SK-N-SH treated with all-trans-retinoic acid at 6 μM for 48 hours (cell line): ENCODE measurements at regions not wholly inside any gene's neighbourhood (a gene's known extent, or its start where the extent isn't known, plus 50 kb on each side); places are given as distances from the start of the nearest gene placed in this dataset.

ENCODE experiments used
- BACH2 ChIP-seq: fragments of 250-450 bp; sonication (Bioruptor Pico); IDR thresholded peaks from 2 replicates; pipeline ENCODE4 v1.9.0; 2021; ENCODE audit warnings: mild to moderate bottlenecking, borderline replicate concordance
- CSDC2 ChIP-seq: fragments of 250-450 bp; sonication (Bioruptor Pico); IDR thresholded peaks from 2 replicates; pipeline ENCODE4 v1.5.0; 2020; ENCODE audit warnings: mild to moderate bottlenecking, moderate library complexity
- GLIS3 ChIP-seq: fragments of 250-450 bp; sonication (Bioruptor Pico); IDR thresholded peaks from 2 replicates; pipeline ENCODE4 v1.5.0; 2020; ENCODE audit warnings: mild to moderate bottlenecking, moderate library complexity
- SNAI2 ChIP-seq: fragments of 250-450 bp; sonication (Bioruptor Pico); IDR thresholded peaks from 2 replicates; pipeline ENCODE4 v1.5.0; 2020; ENCODE audit warnings: mild to moderate bottlenecking, moderate library complexity
- TCF4 ChIP-seq: fragments of 250-450 bp; sonication (Bioruptor Pico); IDR thresholded peaks from 2 replicates; pipeline ENCODE4 v1.8.0; 2021; ENCODE audit warnings: mild to moderate bottlenecking, moderate library complexity, borderline replicate concordance
- ZFP30 ChIP-seq: fragments of 450-650 bp; formaldehyde crosslinking; IDR thresholded peaks from 2 replicates; pipeline ENCODE4 v1.5.0; 2022; ENCODE audit warnings: mild to moderate bottlenecking, moderate library complexity
- TF ChIP-seq, protein P1 (sequence below): fragments of 250-450 bp; sonication (Bioruptor Pico); IDR thresholded peaks from 2 replicates; pipeline ENCODE4 v1.5.0; 2020; ENCODE audit warnings: mild to moderate bottlenecking, moderate library complexity
- TF ChIP-seq, protein P2 (sequence below): fragments of 250-450 bp; sonication (Bioruptor Pico); IDR thresholded peaks from 2 replicates; pipeline ENCODE4 v1.8.0; 2020; ENCODE audit warnings: mild to moderate bottlenecking, moderate library complexity, borderline replicate concordance
- TF ChIP-seq, protein P3 (sequence below): fragments of 250-450 bp; sonication (Bioruptor Pico); IDR thresholded peaks from 2 replicates; pipeline ENCODE4 v1.5.1; 2020; ENCODE audit warnings: low read depth, mild to moderate bottlenecking, moderate library complexity

DNA sequence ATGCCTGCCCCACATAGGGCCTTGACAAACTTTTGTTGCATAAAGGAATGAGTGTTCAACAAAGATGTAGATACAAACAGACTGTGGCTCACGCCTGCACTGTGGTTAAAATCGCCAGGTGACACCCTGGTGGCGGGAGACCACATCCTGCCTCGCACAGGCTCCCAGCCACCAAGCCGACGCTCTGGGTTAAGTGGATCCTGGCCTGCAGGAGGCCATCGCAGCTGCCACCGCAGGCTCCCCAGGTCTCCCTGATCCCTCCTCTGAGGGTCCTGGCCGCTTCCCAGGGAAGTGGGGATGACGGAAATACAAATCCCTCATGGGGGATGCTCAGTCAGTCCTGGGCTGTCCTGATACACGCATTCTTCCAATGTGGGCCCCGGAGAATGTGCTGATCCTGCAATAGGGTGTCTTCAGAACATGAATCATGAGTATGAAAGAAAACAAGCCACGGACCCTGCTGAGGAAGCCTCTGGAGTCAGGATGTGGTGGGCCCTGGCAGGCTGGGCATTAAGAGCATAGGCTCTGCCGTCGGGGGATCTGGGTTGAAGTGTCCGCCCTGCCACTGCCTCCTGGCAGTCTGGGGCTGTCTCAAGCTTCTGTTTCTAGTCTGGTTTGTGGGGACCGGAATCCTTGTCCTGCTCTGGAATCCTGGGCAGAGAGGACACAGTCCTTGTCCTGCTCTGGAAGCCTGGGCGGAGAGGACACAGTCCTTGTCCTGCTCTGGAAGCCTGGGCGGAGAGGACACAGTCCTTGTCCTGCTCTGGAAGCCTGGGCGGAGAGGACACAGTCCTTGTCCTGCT lies 53.5 kb upstream of the BEGAIN start:
- TF ChIP-seq BACH2 (CRISPR knock-in tag): no peak
- no peak for TF ChIP-seq TCF4
- no peak for TF ChIP-seq SNAI2
- no peak for TF ChIP-seq ZFP30 (CRISPR knock-in tag)
- TF ChIP-seq, protein P1, sequence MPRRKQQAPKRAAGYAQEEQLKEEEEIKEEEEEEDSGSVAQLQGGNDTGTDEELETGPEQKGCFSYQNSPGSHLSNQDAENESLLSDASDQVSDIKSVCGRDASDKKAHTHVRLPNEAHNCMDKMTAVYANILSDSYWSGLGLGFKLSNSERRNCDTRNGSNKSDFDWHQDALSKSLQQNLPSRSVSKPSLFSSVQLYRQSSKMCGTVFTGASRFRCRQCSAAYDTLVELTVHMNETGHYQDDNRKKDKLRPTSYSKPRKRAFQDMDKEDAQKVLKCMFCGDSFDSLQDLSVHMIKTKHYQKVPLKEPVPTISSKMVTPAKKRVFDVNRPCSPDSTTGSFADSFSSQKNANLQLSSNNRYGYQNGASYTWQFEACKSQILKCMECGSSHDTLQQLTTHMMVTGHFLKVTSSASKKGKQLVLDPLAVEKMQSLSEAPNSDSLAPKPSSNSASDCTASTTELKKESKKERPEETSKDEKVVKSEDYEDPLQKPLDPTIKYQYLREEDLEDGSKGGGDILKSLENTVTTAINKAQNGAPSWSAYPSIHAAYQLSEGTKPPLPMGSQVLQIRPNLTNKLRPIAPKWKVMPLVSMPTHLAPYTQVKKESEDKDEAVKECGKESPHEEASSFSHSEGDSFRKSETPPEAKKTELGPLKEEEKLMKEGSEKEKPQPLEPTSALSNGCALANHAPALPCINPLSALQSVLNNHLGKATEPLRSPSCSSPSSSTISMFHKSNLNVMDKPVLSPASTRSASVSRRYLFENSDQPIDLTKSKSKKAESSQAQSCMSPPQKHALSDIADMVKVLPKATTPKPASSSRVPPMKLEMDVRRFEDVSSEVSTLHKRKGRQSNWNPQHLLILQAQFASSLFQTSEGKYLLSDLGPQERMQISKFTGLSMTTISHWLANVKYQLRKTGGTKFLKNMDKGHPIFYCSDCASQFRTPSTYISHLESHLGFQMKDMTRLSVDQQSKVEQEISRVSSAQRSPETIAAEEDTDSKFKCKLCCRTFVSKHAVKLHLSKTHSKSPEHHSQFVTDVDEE (CRISPR knock-in tag): no peak
- TF ChIP-seq, protein P2, sequence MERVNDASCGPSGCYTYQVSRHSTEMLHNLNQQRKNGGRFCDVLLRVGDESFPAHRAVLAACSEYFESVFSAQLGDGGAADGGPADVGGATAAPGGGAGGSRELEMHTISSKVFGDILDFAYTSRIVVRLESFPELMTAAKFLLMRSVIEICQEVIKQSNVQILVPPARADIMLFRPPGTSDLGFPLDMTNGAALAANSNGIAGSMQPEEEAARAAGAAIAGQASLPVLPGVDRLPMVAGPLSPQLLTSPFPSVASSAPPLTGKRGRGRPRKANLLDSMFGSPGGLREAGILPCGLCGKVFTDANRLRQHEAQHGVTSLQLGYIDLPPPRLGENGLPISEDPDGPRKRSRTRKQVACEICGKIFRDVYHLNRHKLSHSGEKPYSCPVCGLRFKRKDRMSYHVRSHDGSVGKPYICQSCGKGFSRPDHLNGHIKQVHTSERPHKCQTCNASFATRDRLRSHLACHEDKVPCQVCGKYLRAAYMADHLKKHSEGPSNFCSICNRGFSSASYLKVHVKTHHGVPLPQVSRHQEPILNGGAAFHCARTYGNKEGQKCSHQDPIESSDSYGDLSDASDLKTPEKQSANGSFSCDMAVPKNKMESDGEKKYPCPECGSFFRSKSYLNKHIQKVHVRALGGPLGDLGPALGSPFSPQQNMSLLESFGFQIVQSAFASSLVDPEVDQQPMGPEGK (CRISPR knock-in tag): no peak
- TF ChIP-seq, protein P3, sequence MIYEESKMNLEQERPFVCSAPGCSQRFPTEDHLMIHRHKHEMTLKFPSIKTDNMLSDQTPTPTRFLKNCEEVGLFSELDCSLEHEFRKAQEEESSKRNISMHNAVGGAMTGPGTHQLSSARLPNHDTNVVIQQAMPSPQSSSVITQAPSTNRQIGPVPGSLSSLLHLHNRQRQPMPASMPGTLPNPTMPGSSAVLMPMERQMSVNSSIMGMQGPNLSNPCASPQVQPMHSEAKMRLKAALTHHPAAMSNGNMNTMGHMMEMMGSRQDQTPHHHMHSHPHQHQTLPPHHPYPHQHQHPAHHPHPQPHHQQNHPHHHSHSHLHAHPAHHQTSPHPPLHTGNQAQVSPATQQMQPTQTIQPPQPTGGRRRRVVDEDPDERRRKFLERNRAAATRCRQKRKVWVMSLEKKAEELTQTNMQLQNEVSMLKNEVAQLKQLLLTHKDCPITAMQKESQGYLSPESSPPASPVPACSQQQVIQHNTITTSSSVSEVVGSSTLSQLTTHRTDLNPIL: no peak
- TF ChIP-seq CSDC2 (CRISPR knock-in tag): no peak
- no peak for TF ChIP-seq GLIS3
